DMS 273 treated with DMSO at 0.1 percent for 48 hours (cell line): ENCODE measurements at regions not wholly inside any gene's neighbourhood (a gene's known extent, or its start where the extent isn't known, plus 50 kb on each side); places are given as distances from the start of the nearest gene placed in this dataset.

Experiments used
- DNase-seq: peaks from one replicate; lab custom pipeline; 2025; lab: John Stamatoyannopoulos, UW

DNA sequence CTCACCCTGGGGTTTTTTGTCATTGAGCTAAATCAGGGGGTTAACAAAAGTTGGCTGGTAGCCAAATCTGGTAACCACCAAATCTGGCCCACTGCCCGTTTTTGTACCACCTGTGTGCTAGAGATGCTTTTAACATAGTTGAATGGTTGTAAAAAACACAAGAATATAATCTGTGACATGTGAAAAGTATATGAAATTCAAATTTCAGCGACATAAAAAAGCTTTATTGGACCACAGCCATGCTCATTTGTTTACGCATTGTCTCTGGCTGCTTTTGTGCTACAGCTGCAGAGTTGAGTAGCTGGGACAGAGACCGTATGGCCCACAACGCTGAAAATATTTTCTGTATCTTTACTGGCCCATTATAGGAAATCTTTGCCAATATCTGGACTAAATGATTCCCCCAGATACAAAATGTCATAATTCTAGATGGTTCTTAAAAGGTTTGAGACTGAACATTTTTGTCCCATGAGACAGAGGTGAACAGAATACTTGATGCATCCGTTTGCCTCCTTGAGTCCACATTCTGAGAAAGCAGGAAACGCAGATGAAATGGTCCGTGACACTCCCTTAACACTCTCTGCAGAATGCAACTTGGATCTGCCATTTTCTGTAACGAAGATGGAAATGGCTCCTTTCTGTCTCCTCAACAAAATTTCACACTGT lies 120.9 kb upstream of the PDZRN3 start:
- no peak for DNase-seq

DNA sequence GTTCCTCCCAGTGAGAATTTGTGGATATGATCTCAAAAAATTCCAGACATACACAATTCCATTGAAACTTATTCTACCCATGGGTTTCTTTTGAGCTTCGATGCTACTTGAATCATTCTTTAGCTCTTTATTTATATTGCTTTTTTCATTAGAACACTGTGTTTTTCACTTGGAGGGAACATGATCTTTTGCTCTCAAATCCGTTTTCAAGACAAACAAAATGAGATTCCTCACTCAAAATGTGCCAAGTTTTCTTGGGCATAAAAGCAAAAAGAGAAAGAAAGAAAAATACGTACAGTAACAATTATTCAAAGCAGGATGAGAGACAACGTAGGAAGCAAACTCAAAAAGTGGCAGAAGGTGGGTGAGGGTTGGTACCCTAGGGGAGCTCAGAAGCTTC lies 118.8 kb upstream of the PDZRN3 start:
- no peak for DNase-seq

DNA sequence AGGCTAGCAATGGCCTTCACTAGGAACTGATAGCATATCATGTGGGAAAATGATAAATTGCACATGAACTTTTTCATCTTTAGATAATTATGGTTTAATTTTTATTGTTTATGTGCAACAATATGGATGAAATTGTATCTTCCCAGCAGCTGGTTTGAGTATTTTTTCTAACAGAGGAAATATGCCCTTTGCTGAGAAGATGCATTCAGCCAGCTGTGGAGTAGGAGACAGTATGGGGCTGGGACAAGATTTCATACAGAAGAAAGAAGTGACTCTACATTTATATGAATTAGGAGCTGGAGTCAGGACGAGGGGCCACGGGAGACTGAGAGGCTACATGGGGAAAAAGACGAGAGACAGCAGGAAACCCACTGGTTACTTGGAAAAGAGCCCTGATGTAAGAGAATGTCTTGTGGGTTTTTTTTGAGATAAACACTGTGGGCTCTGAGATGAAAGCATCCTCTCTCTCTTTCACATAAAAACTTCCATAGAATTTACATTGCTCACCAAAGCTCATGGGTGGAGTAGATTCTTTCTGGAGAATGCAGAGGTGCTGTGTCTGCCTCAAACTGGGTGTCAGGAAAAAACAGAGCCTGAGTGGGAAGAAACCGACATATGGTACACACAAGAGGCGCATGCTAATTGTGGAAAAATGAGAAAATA lies 115.2 kb upstream of the PDZRN3 start:
- no peak for DNase-seq

DNA sequence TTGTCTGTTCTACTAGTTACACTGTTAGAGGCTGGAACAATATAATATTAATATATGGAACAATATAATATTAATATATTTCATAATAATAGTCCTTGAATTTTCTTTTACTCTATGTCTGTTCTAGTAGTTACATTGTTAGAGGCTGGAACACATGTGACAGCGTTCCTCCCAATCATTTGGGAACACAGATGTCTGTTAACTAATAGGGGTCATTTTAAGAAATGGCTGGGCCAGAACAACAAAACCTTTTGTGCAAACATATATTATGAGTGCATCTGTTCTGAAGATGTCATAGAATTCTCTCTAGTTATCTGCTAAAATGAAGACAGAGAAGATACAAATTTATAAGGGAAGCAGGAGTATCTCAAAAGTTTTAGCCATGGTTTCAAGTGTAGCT lies 114.0 kb upstream of the PDZRN3 start:
- DNase-seq: no peak

DNA sequence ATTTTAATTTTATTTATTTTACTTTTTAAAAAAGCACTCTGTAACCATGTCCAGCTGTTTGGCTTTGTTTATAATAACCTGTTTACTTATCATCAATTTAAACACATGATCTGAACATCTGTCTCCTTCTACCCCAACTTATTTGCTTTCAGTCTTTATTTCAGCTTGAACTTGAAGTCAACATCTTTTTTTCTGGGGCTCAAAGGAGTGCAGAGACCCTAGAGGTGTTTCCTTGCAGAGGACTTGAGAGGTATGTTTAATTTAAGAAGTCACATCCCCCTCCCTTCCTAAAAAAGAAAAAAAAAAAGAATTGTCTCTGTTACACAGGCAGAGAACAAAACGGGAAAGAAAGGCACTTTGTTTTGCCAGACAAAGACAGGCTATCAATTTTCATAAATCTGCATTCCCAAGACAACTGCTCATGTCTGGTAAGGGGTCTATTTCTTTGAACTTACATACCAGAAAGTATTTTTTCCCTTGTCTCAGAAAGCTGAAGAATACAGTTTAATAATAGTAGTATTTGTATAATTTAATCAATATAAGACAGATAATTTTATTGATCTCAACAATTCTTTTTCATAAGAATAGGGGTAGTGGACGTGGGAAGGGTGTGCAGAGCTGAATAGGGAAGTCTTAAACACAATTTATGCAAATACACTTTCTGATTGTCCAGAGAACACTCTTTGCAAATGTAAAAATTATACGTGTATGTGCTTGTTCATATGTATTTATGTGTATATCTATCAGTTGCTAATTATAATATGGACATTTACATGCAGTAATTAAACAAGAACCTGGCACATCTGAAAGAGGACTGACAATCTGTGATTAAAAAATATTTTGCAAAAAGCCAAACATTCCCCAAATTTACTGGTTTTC lies 109.7 kb upstream of the PDZRN3 start:
- no peak for DNase-seq

DNA sequence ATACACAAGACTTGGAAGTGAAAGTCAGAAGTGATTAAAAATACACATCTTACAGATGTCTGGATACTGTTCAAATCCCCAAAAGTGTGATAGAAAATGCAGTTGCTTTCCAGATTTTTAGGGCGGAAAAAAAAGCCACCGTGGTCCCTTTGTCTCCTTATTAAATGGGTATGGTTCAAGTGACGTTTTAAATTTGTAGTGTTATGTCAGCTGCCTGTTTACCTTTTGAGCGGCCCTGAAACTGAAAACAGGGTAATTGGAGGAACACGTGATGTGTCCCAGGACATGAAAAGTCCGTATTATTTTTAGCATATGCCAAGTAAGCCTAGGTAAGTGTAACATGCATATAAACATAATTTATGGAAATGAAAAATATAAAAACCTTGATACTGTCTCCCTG lies 109.0 kb upstream of the PDZRN3 start:
- DNase-seq: no peak

DNA sequence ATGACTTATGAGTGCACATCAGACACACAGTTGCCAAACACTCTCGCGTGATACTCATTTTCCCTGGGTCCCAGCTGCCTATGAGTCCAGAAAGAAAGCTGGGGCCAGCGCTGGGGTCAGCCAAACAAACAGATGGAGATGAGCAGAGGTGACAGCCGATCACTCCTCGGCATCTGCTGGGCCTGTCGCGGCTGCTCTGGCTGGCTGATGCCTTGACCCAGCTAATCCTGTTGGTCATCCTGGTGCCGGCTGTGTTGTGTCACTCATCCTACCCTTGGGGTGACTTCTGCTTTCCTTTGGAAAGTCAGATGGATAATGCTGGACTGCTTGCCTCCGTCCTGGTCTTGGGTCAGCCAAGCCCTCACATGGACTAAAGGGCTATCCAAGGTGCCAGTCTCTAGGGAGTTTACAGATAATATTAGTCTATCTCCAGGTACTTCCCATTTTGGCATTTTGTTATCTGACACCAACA lies 105.3 kb upstream of the PDZRN3 start:
- DNase-seq: no peak

DNA sequence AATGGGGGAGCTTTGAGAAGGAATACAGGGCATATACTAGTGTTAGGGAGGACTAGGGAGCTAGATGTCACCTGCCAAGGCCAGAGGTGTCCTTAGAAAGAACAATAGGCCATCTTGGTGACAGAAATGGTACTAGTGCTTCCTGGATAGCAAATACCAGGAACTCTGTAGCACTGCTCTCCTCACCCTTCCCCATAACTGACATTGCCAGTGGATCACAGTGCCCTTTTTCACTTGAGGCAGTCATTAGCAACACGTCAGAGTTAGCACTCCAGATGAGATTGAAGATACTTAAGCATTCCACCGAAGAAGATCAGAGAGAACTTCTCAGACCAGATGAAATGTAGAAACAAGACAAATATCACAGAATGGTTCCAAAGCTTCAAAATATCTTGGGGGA lies 103.1 kb upstream of the PDZRN3 start:
- DNase-seq: no peak

DNA sequence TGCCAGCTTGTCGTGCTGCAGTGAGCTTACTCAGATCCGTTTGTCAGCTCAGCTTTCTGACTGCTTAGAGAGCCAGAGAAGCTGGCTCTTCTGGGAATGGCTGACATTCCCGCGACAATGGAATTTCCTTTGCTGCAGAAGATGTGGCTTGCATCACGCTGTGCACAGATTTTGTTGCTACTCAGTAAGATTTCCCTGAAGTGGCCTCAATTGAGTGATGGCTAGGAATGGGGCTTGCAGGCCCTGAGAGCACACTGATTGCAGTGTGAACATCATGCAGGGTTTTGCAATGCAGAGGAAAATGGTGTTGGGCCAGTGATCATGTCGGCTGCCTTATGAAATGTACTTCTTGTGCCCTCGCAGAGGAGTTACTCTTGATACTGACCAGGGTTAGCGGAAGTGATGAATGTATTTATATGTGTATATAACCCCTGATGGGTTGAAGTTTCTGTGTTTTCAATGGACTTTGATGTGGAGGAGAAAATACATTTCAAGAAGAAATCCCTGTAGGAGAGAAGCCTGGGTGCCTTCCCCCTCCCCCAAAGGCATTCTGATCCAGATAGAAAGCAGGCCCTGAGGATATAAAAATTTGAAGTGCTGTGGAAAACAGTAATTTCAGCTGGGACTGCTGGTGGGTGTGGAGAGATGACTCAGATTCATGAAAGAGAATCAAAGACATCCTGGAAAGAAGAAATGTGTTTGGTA lies 102.5 kb upstream of the PDZRN3 start:
- DNase-seq: no peak

DNA sequence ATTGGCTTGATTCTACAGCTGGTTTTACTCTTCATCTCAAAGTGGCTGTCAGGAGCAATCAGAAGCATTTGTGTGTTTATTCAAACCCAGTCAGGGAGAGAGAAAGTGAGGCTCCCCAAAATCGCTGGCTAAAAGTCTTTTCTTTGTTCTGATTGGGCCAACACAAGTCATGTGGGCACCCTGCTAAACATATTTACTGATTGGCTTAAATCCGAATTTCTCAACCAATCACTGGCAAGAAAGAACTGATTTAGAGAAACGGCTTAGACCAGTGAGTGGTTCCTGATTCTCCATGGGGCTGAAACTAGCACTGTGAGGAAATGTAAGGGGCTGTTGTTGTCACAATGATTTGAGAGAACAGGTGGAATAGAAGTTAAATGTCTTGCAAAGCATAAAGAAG lies 98.9 kb upstream of the PDZRN3 start:
- no peak for DNase-seq

DNA sequence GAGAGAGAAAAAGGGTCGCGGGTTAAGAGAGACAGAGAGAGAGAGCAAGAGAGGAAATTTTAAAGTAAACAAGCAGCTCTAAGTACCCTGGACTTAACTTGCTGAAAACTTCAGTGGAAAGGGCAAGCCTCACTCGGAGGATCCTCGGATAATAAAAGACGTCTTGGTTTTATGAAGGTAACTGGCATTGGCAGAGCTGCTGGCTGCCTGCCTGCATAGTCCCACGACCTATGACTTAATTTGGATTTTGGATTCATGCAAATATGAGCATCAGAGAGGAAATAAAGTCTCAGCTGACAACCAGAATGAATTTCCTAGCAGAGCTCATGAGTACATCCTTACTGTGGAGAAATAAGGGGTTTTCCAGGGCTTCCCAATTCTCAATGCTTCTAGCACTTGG lies 95.1 kb upstream of the PDZRN3 start:
- no peak for DNase-seq

DNA sequence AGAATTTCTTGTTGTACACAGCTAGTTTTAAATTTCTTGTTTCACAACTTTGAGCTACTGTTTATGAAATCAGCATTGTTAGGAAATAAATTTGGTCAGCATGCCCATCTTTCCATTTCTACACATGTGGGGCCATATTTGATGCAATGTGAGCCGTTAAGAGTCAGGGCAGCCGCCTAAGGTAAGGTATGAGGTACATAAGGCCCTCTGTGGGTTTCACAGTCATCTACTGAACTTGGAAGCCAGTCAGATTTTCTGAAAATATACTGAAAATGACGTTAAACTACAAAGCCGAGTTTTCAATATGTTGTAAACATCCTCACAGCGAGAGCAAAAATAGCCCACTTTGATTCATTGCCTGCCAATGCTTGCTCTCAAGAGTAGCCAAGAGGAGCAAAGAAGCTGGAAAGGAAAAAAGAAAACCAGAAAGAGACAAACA lies 94.7 kb upstream of the PDZRN3 start:
- no peak for DNase-seq

DNA sequence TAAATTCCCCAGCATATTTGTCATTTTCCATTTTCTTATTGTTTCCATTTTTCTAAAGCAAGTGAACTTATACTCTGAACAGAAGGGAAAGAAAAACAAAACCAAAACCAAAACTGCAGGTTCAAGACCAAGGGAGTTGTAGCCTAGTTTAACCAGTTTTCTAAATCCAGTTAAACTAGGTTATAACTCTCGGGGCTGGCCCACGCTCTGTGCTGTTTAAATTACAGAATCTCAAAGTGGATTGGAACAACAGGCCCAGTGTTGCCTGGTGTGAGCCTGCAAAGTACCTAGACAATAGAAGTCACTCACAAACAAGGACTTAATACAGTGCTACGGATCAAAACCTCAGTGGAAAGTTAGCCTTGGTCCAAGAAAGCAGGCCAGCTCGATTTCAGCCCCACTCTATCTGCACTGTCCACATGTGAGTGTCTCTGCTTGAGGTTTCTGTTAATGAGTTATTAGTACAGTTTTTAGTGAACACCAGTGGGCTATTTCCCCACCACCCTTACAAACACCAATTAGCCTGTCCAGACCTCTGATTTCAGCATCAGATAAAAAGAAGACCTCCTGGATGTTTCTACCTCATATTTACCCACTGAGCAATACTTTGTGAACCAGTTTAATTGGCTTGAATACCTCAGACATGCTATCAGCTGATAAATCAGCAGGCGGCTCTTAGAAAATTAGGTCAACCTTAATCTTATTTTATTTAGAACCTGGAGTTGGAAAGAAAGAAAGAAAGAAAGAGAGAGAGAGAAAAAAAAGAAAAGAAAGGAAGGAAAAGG lies 93.8 kb upstream of the PDZRN3 start:
- no peak for DNase-seq

DNA sequence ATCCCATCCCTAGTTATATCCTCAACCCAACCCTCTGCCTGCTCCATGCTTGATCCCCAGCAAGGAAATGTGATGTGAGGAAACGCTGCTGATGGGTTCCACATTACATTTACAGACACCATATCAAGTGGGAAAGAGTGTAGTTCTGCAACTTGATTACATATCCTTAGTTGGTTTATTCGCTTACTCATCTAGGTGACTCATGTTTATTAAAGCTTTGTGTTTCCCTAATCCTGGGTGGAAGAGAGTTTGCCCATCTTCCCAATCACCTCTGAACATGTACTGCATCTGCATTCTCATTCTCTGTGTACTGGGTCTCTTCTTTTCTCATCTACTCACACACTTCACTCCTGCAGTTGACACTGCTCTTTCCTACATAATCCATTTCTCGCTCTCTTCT lies 91.7 kb upstream of the PDZRN3 start:
- DNase-seq: no peak

DNA sequence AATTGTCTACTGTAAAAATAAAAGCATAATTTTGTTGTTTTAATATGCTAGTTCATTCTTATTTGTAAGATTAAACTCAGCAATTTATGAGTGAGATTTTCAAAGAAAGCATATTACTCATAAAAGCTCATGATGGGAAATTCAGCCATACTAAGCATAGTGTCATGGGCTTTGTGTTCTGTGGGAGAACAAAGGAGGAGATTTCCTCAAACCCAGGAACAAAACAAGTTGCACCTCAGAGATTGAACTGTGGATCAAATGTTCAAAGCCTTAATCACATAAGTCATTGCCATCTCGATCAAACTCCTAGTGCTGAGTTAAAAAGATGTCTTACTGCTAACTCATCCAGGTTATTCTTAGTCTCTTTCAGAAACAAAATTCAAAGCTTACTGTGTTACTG lies 85.6 kb upstream of the PDZRN3 start:
- no peak for DNase-seq

DNA sequence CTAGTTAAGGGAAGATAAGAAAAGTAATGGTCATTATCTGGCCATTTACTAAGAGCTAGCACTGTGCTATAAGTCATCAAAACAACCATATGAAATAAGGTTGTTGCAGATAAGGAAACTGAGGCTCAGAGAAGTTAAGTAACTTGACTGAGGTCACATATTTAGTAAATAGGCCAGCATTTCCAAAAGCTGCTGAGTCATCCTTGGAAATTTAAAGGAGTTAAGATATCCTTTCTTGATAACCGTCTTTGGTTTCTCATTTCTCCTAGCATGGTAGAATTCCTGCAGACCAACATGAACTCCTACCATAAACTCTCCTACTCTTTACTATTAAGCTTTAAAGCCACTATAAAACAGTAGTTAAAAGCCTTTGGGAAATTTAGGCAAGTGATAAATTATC lies 85.0 kb upstream of the PDZRN3 start:
- DNase-seq: no peak

DNA sequence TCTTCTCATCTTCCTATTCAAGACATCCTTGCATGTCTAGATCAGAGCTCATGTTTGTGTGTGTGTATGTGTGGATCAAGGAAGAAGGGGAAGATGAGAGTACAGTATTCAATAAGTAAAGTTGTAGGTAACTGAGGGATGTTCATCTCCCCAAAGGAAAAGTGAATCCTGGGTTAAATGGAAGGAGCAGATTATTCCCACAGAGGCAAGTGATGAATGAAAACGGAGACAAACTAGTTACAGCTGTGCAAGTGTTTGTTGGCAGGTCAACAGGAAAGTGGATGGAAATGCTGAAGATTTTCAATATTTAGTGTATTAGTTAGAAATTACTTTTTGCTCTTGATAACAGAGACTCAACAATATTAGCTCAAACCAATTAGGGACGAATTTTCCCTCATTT lies 84.2 kb upstream of the PDZRN3 start:
- DNase-seq: no peak

DNA sequence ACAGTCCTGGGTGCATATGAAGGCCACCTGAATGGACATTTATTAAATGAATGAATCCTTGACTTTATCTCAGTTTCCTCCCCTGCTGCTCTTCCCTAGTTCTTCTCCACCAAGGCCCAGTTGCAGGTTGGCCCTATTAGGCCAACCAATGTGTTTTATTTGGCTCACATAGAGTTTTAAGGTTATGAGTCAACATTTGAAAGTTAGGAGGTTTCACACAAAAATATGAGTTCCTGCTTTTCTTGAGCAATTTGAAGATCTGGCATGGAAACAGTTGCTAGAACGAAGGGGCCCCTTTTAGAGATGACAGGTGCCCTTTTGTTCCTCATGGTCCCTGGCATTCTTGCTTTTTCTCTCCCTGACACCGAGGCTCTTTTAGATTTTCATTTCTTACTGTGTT lies 83.0 kb upstream of the PDZRN3 start:
- no peak for DNase-seq

DNA sequence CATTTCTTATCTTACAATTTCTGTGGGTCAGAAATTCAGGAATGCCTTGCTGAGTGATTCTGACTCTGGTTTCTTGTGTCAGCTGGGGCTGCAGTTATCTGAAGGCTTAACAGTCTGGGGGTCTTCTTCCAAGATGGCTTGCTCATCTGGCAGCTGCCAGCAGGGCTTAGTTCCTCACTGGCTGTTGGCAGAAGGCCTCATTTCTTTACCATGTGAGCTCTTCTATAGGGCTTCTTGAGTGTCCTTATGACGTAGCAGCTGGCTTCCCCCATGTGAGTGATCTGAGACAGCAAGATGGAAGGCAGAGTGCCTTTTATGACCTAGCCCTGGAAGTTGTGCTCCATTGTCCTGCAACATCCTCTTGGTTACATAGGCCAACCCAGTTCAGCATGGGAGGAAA lies 82.0 kb upstream of the PDZRN3 start:
- no peak for DNase-seq

DNA sequence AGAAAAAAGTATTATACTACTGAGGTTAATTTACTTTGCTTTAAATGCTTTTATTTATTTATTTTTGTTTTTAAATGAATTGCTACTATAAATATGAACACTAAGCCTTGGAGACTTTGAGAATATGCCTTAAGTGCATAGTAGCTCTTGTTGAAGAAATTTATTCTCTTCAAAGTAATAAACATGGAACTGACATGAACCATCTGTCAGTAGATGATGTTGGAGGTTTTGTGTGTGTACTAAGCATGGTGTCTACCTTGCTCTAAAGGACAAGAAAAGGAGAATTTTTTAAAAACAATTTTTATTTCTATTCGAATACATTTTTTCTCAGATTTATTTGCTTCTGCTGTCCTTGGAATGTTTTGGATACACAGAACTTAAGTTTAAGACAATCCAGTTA lies 81.1 kb upstream of the PDZRN3 start:
- no peak for DNase-seq

DNA sequence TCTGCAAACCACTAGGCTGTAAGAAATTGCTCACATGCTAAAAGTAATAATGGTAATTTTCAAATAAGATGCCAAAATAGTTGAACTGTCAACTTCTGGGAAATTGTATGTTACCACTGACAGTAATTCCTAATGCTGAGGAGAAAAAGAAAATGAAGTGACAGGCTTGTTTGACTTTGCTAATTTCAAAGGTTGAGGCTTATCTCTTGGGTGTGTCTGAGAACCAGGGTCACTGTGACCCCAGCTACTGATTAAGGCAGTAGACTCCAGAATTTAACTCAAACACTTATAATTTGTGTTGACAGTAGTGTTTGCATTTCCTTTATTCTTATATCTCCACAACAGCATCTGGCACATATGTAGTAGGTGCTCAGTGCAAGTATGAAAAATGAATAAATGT lies 74.6 kb upstream of the PDZRN3 start:
- DNase-seq: no peak

DNA sequence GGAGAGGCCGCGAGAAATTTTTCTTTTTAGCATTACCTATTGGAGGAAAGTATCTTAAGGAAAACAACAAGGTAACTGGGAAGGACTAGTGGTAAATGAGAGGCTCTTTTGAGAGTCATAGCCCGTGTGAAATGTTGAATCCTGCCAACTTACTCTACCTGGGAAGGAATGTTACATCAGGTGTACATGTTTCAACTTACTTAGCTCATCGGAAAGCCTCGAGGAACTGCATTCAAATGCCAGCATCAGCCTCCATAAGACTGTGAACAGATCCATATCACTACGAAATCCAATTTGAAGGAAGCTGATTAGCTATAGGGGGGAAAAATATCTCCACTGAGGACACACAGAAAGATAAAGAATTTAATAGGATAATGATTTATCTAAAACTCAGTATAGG lies 72.3 kb upstream of the PDZRN3 start:
- no peak for DNase-seq
